CD14-positive monocyte (primary cell): ENCODE measurements at regions not wholly inside any gene's neighbourhood (a gene's known extent, or its start where the extent isn't known, plus 50 kb on each side); places are given as distances from the start of the nearest gene placed in this dataset.

Source experiments
- DNase-seq, 3 donors: peaks; one replicate each; pipeline ENCODE4 v3.0.0-alpha.2; 2011 to 2022
- H2AFZ ChIP-seq: 2 replicates; pipeline ENCODE4 v1.6.0; 2012; ENCODE audit warnings: mild to moderate bottlenecking, low read depth, low read length, inconsistent platforms; ENCODE audit not compliant: insufficient read depth, poor library complexity, severe bottlenecking
- H3K27ac ChIP-seq, 2 donors: 1 replicate in 1 of 2; 2 replicates in 1 of 2; pipeline ENCODE4 v1.5.1; 2012 to 2013; ENCODE audit warnings: low read length in 2 of 2, control low read depth in 1 of 2, inconsistent platforms in 1 of 2, low read depth in 1 of 2, mild to moderate bottlenecking in 1 of 2
- H3K27me3 ChIP-seq, 2 donors: one replicate each; pipeline versions ENCODE4 v1.6.0 to v1.6.1; 2011 to 2013; ENCODE audit warnings: low read length in 2 of 2; ENCODE audit not compliant: control insufficient read depth in 2 of 2, insufficient read depth in 2 of 2
- H3K36me3 ChIP-seq, 2 donors: replicated peaks in 1 of 2; 1 replicate in 1 of 2; 2 replicates in 1 of 2; pipeline versions ENCODE4 v1.5.1 to v1.6.1; 2012 to 2013; ENCODE audit warnings: low read length in 2 of 2, control low read depth in 1 of 2, inconsistent platforms in 1 of 2, mild to moderate bottlenecking in 1 of 2; ENCODE audit not compliant: insufficient read depth in 2 of 2, control insufficient read depth in 1 of 2
- H3K4me1 ChIP-seq, 2 donors: 1 replicate in 1 of 2; 2 replicates in 1 of 2; pipeline versions ENCODE4 v1.5.1 to v1.6.1; 2012 to 2013; ENCODE audit warnings: low read length in 2 of 2, control low read depth in 1 of 2, inconsistent platforms in 1 of 2, mild to moderate bottlenecking in 1 of 2, moderate library complexity in 1 of 2; ENCODE audit not compliant: insufficient read depth in 2 of 2, control insufficient read depth in 1 of 2
- H3K4me2 ChIP-seq: replicated peaks from 2 replicates; pipeline ENCODE3; 2012; ENCODE audit warnings: low read length, moderate library complexity, mild to moderate bottlenecking; ENCODE audit not compliant: poor library complexity, severe bottlenecking; ENCODE audit errors: extremely low read depth
- H3K4me3 ChIP-seq, 3 experiments: fragments of 200-600 bp in 1 of 3; sonication (generic) in 1 of 3; replicated peaks in 1 of 3; 1 replicate in 2 of 3; 2 replicates in 1 of 3; pipeline ENCODE4 v1.5.1; 2011 to 2013; ENCODE audit warnings: low read length in 3 of 3, mild to moderate bottlenecking in 3 of 3, control low read depth in 2 of 3, low read depth in 2 of 3, inconsistent platforms in 1 of 3, moderate library complexity in 1 of 3
- H3K79me2 ChIP-seq: 2 replicates; pipeline ENCODE4 v1.6.0; 2012; ENCODE audit warnings: mild to moderate bottlenecking, control low read depth, inconsistent platforms, low read length, moderate library complexity; ENCODE audit not compliant: insufficient read depth
- H3K9ac ChIP-seq: 2 replicates; pipeline ENCODE4 v1.6.0; 2017; ENCODE audit warnings: low read length, mild to moderate bottlenecking; ENCODE audit not compliant: insufficient read depth, poor library complexity, severe bottlenecking
- H3K9me3 ChIP-seq, 2 donors: replicated peaks in 1 of 2; 1 replicate in 1 of 2; 2 replicates in 1 of 2; pipeline versions ENCODE4 v1.5.1 to v1.6.1; 2012 to 2013; ENCODE audit warnings: low read length in 2 of 2, control low read depth in 1 of 2; ENCODE audit not compliant: control insufficient read depth in 1 of 2, insufficient read depth in 1 of 2
- H4K20me1 ChIP-seq: 2 replicates; pipeline ENCODE4 v1.6.0; 2012; ENCODE audit warnings: mild to moderate bottlenecking, low read length, control low read depth, moderate library complexity; ENCODE audit not compliant: insufficient read depth
- H3K27ac Mint-ChIP-seq, 7 donors: one replicate each; pipeline ENCODE4 v1.8.0; 2020; ENCODE audit warnings: mild to moderate bottlenecking in 7 of 7, mixed read lengths in 7 of 7, moderate library complexity in 6 of 7, inconsistent platforms in 2 of 7
- H3K27me3 Mint-ChIP-seq, 3 donors: one replicate each; pipeline ENCODE4 v1.8.0; 2021 to 2022; ENCODE audit warnings: low read depth in 3 of 3, mild to moderate bottlenecking in 3 of 3, mixed read lengths in 3 of 3, moderate library complexity in 3 of 3, inconsistent platforms in 1 of 3
- H3K36me3 Mint-ChIP-seq, 2 donors: one replicate each; pipeline ENCODE4 v1.8.0; 2020; ENCODE audit warnings: mixed read lengths in 2 of 2, inconsistent platforms in 1 of 2, mild to moderate bottlenecking in 1 of 2
- H3K4me1 Mint-ChIP-seq: one replicate; pipeline ENCODE4 v1.8.0; 2020; ENCODE audit warnings: mild to moderate bottlenecking, mixed read lengths
- H3K4me3 Mint-ChIP-seq, 2 donors: one replicate each; pipeline ENCODE4 v1.8.0; 2020; ENCODE audit warnings: mild to moderate bottlenecking in 2 of 2, mixed read lengths in 2 of 2, moderate library complexity in 1 of 2
- H3K9me3 Mint-ChIP-seq, 7 donors: one replicate each; pipeline ENCODE4 v1.8.0; 2020 to 2022; ENCODE audit warnings: mixed read lengths in 7 of 7, mild to moderate bottlenecking in 6 of 7, moderate library complexity in 6 of 7, inconsistent platforms in 2 of 7
- WGBS: methylation state at CpG from one replicate; pipeline ENCODE4 v1.1.5; 2013; ENCODE audit warnings: missing lambda C conversion rate; ENCODE audit not compliant: insufficient coverage; 5-methylcytosine and 5-hydroxymethylcytosine counted together
- intact Hi-C, 2 donors: fragments of 100-400 bp; cut with micrococcal nuclease; formaldehyde crosslinking; loops; one replicate each; pipeline versions ENCODE4 v1.15.0 to v1.15.1; 2023
- TF ChIP-seq, protein P1 (sequence below): fragments of 200-600 bp; IDR thresholded peaks from one replicate; pipeline ENCODE4 v1.8.0; 2022; ENCODE audit warnings: antibody characterized with exemption, mild to moderate bottlenecking

- Histone ChIP-seq H3K4me2 (no peak overlapping the region), H3K9me3 (no peaks in the 10 kb centered on the region), H3K27ac (no peak overlapping the region), H3K36me3 (no peaks in the 10 kb centered on the region), H3K27me3 (no peaks in the 10 kb centered on the region), H2AFZ (no peak overlapping the region), H4K20me1 (no peaks in the 10 kb centered on the region), H3K4me1 (no peaks in the 10 kb centered on the region), H3K4me3 (no peak overlapping the region), H3K9ac (no peak overlapping the region), H3K79me2 (no peaks in the 10 kb centered on the region)
- Mint-ChIP-seq H3K36me3 (no peaks in the 10 kb centered on the region), H3K4me1 (no peaks in the 10 kb centered on the region), H3K4me3 (no peak overlapping the region), H3K9me3 (peaks cover 0 to 2% (median 1%) of the 10 kb centered on the region in 7 donors), H3K27me3 (no peaks in the 10 kb centered on the region), H3K27ac (no peak overlapping the region)
- intact Hi-C loops = no loop called here
- no peak for DNase-seq
- TF ChIP-seq, protein P1, sequence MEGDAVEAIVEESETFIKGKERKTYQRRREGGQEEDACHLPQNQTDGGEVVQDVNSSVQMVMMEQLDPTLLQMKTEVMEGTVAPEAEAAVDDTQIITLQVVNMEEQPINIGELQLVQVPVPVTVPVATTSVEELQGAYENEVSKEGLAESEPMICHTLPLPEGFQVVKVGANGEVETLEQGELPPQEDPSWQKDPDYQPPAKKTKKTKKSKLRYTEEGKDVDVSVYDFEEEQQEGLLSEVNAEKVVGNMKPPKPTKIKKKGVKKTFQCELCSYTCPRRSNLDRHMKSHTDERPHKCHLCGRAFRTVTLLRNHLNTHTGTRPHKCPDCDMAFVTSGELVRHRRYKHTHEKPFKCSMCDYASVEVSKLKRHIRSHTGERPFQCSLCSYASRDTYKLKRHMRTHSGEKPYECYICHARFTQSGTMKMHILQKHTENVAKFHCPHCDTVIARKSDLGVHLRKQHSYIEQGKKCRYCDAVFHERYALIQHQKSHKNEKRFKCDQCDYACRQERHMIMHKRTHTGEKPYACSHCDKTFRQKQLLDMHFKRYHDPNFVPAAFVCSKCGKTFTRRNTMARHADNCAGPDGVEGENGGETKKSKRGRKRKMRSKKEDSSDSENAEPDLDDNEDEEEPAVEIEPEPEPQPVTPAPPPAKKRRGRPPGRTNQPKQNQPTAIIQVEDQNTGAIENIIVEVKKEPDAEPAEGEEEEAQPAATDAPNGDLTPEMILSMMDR = no peak
- WGBS = 74% methylated on average over 5 of the region's 15 CpGs
Measured at GRCh38 chr20:60930023-60930790, 321.9 kb upstream of the CDH4 start.

- no peaks in the 10 kb centered on the region for H3K4me1 Mint-ChIP-seq
- peaks cover 0 to 2% (median 1%) of the 10 kb centered on the region in 7 donors for H3K9me3 Mint-ChIP-seq
Measured at GRCh38 chr20:60931696-60932095, 320.4 kb upstream of the CDH4 start.

More at GRCh38 chr20:60931696-60932095, 320.4 kb upstream of the CDH4 start:
- DNase-seq = no peak
- H3K4me3 Mint-ChIP-seq = no peak overlapping the region
- no peaks in the 10 kb centered on the region for H3K36me3 Mint-ChIP-seq
- no peak overlapping the region for H3K4me2 ChIP-seq
- no peak overlapping the region for H2AFZ ChIP-seq
- TF ChIP-seq, protein P1 = no peak
- no peaks in the 10 kb centered on the region for H3K27me3 ChIP-seq
- H3K4me1 ChIP-seq = no peaks in the 10 kb centered on the region
- H3K27me3 Mint-ChIP-seq = no peaks in the 10 kb centered on the region
- no peaks in the 10 kb centered on the region for H4K20me1 ChIP-seq
- no peaks in the 10 kb centered on the region for H3K79me2 ChIP-seq
- no peaks in the 10 kb centered on the region for H3K36me3 ChIP-seq
- H3K9ac ChIP-seq = no peak overlapping the region
- 33% methylated on average over 2 of the region's 4 CpGs for WGBS
- H3K27ac ChIP-seq = no peak overlapping the region
- intact Hi-C loops = no loop called here
- no peaks in the 10 kb centered on the region for H3K9me3 ChIP-seq
- no peak overlapping the region for H3K27ac Mint-ChIP-seq
- no peak overlapping the region for H3K4me3 ChIP-seq
